ENCODE measurements at regions not wholly inside any gene's neighbourhood (a gene's known extent, or its start where the extent isn't known, plus 50 kb on each side); places are given as distances from the start of the nearest gene placed in this dataset.

GRCh38 chr2:129866391-129866790, 113.1 kb upstream of the RAB6C start:
- Histone ChIP-seq H3K27me3 (no peaks in the 10 kb centered on the region), H3K4me3 (no peak overlapping the region), H3K9me3 (no peaks in the 10 kb centered on the region), H3K36me3 (ENCODE audit: low read depth, missing control alignments) (no peaks in the 10 kb centered on the region), H3K27ac (no peak overlapping the region), H3K4me1 (no peaks in the 10 kb centered on the region)
- peak; percentile 42 for DNase-seq
- 65 to 86% methylated on average over 3 of the region's 3 CpGs for WGBS, 2 donors
- intact Hi-C loops (cut with DNase I; ENCODE audit: low total_unique reads), result no loop called here
- TF ChIP-seq POLR2A (IDR thresholded peaks at IDR 0.05) (no peak), CTCF (IDR thresholded peaks at IDR 0.05) (no peak)

- H3K4me1 ChIP-seq, result no peaks in the 10 kb centered on the region
- no peak overlapping the region for H3K27ac ChIP-seq
- 76 to 82% methylated on average over 8 of the region's 8 CpGs for WGBS, 2 donors
- intact Hi-C loops (cut with DNase I; ENCODE audit: low total_unique reads), result no loop called here
- no peaks in the 10 kb centered on the region for H3K9me3 ChIP-seq
- no peak for DNase-seq
- no peaks in the 10 kb centered on the region for H3K27me3 ChIP-seq
- TF ChIP-seq POLR2A (IDR thresholded peaks at IDR 0.05), result no peak
- no peak for TF ChIP-seq CTCF (IDR thresholded peaks at IDR 0.05)
- H3K36me3 ChIP-seq (ENCODE audit: low read depth, missing control alignments), result no peaks in the 10 kb centered on the region
- H3K4me3 ChIP-seq, result no peak overlapping the region
Observed at GRCh38 chr2:129868151-129868550, 111.3 kb upstream of the RAB6C start.

- Histone ChIP-seq H3K9me3 (no peaks in the 10 kb centered on the region), H3K4me1 (no peaks in the 10 kb centered on the region), H3K36me3 (ENCODE audit: low read depth, missing control alignments) (no peaks in the 10 kb centered on the region), H3K27ac (no peak overlapping the region), H3K27me3 (no peaks in the 10 kb centered on the region), H3K4me3 (no peak overlapping the region)
- 80 to 91% methylated on average over 4 of the region's 4 CpGs for WGBS, 2 donors
- intact Hi-C loops (cut with DNase I; ENCODE audit: low total_unique reads), result no loop called here
- DNase-seq, result no peak
- no peak for TF ChIP-seq CTCF (IDR thresholded peaks at IDR 0.05)
- no peak for TF ChIP-seq POLR2A (IDR thresholded peaks at IDR 0.05)
Observed at GRCh38 chr2:129870685-129871241, 108.7 kb upstream of the RAB6C start.

- no peak for DNase-seq
- Histone ChIP-seq H3K4me3 (no peak overlapping the region), H3K9me3 (no peaks in the 10 kb centered on the region), H3K27me3 (no peaks in the 10 kb centered on the region), H3K4me1 (peaks cover 3% of the 10 kb centered on the region), H3K36me3 (ENCODE audit: low read depth, missing control alignments) (no peaks in the 10 kb centered on the region), H3K27ac (no peak overlapping the region)
- no peak for TF ChIP-seq CTCF (IDR thresholded peaks at IDR 0.05)
- no peak for TF ChIP-seq POLR2A (IDR thresholded peaks at IDR 0.05)
- intact Hi-C loops (cut with DNase I; ENCODE audit: low total_unique reads), result no loop called here
- 91 to 92% methylated on average over 4 of the region's 4 CpGs for WGBS, 2 donors
Observed at GRCh38 chr2:129872446-129872845, 107.0 kb upstream of the RAB6C start.

- intact Hi-C loops (cut with DNase I; ENCODE audit: low total_unique reads), result no loop called here
- Histone ChIP-seq H3K4me1 (peaks cover 3% of the 10 kb centered on the region), H3K36me3 (ENCODE audit: low read depth, missing control alignments) (no peaks in the 10 kb centered on the region), H3K27ac (peak overlapping the region in 1 of 2 donors; percentile 73), H3K4me3 (peak overlapping the region in 1 of 2 donors; percentile 72), H3K27me3 (no peaks in the 10 kb centered on the region), H3K9me3 (no peaks in the 10 kb centered on the region)
- TF ChIP-seq POLR2A (IDR thresholded peaks at IDR 0.05) (no peak), CTCF (IDR thresholded peaks at IDR 0.05) (no peak)
- DNase-seq, result no peak
- 43 to 54% methylated on average over 7 of the region's 7 CpGs for WGBS, 2 donors
Observed at GRCh38 chr2:129876541-129876940, 102.9 kb upstream of the RAB6C start.

Measured in testis (tissue), 2 donors.